ENCODE measurements at regions not wholly inside any gene's neighbourhood (a gene's known extent, or its start where the extent isn't known, plus 50 kb on each side); places are given as distances from the start of the nearest gene placed in this dataset.

DNA sequence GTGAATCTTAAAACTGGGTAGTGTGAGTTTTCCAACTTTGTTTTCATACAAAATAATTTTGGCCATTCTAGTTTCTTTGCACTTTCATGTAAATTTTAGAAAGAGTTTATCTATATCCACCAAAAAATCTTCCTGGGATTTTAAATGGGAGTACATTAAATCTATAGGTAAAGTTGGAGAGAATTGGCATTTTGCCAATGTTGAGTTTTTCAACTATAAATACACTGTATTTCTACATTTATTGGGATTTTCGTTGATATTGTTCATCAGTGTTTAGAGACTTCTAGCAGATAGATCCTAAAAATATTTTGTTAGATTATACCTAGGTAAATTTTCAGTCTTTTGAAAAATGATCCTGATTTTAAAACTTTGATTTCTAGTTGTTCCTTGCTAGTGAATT is 83.1 kb upstream of the CCDC54 start:
- no peak overlapping the region for H3K4me3 ChIP-seq (ENCODE audit: low read length)
- no peak for TF ChIP-seq ZNF274 (IDR thresholded peaks at IDR 0.05; ENCODE audit: low read depth, low read length)

GRCh38 chr3:107297597-107297996 is 79.6 kb upstream of the CCDC54 start:
- TF ChIP-seq ZNF274 (IDR thresholded peaks at IDR 0.05; ENCODE audit: low read depth, low read length) = no peak
- no peak overlapping the region for H3K4me3 ChIP-seq (ENCODE audit: low read length)

GRCh38 chr3:107307205-107307604 is 70.0 kb upstream of the CCDC54 start:
- no peak for TF ChIP-seq ZNF274 (IDR thresholded peaks at IDR 0.05; ENCODE audit: low read depth, low read length)
- no peak overlapping the region for H3K4me3 ChIP-seq (ENCODE audit: low read length)

- H3K4me3 ChIP-seq (ENCODE audit: low read length) = no peak overlapping the region
- TF ChIP-seq ZNF274 (IDR thresholded peaks at IDR 0.05; ENCODE audit: low read depth, low read length) = no peak
These were observed 68.5 kb upstream of the CCDC54 start for GRCh38 chr3:107308716-107309115.

GRCh38 chr3:107309312-107309711 is 67.9 kb upstream of the CCDC54 start:
- H3K4me3 ChIP-seq (ENCODE audit: low read length) = no peak overlapping the region
- TF ChIP-seq ZNF274 (IDR thresholded peaks at IDR 0.05; ENCODE audit: low read depth, low read length) = no peak

- no peak for TF ChIP-seq ZNF274 (IDR thresholded peaks at IDR 0.05; ENCODE audit: low read depth, low read length)
- no peak overlapping the region for H3K4me3 ChIP-seq (ENCODE audit: low read length)
These were observed 63.5 kb upstream of the CCDC54 start for GRCh38 chr3:107313711-107314110.

GRCh38 chr3:107315141-107315540 is 62.1 kb upstream of the CCDC54 start:
- no peak overlapping the region for H3K4me3 ChIP-seq (ENCODE audit: low read length)

DNA sequence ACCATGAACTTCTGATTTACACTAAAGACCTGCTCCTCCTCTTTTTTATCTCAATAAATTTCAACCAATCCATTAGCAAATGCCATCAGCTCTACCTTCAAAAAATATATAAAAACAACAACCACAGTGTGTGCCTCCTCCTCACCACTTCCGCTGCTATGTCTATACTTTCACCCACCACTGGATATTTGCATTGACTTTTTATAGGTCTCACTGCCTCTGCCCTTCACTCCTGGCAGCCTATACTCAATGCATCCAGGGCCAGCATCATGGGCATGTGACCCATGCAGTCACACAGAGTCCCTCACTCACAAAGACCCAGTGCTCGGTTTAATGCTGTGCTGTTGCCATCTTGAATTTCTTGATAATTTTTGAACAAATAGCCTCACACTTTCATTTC is 53.5 kb upstream of the CCDC54 start:
- no peak for TF ChIP-seq ZNF274 (IDR thresholded peaks at IDR 0.05; ENCODE audit: low read depth, low read length)
- H3K4me3 ChIP-seq (ENCODE audit: low read length) = no peak overlapping the region

More at GRCh38 chr3:107315141-107315540, 62.1 kb upstream of the CCDC54 start:
- TF ChIP-seq ZNF274 (IDR thresholded peaks at IDR 0.05; ENCODE audit: low read depth, low read length) = no peak

GRCh38 chr3:107325446-107325845 is 51.8 kb upstream of the CCDC54 start:
- H3K4me3 ChIP-seq (ENCODE audit: low read length) = no peak overlapping the region
- TF ChIP-seq ZNF274 (IDR thresholded peaks at IDR 0.05; ENCODE audit: low read depth, low read length) = no peak

All from GM08714 (cell line).